Naive thymus-derived CD4-positive, alpha-beta T cell (primary cell): ENCODE measurements at regions not wholly inside any gene's neighbourhood (a gene's known extent, or its start where the extent isn't known, plus 50 kb on each side); places are given as distances from the start of the nearest gene placed in this dataset.
"Not testable (repeated sequence)": the region's sequence is repeated elsewhere in the genome, so short reads cannot be mapped to it uniquely, and the experiment has no call there.

Experiments used
- ATAC-seq: fragments of 150-1000 bp; cut with Tn5 transposase; 2 replicates; pipeline ENCODE4 v1.10.0; 2021; ENCODE audit warnings: mild to moderate bottlenecking, moderate library complexity
- CTCF ChIA-PET: fragments of 350-600 bp; sonication (Branson Sonifier 250); formaldehyde crosslinking; loops from one replicate; lab custom pipeline; 2021; ENCODE audit warnings: antibody characterized with exemption; lab: Charles Lee
- POLR2A ChIA-PET: fragments of 350-600 bp; sonication (Branson Sonifier 250); formaldehyde crosslinking; loops from one replicate; lab custom pipeline; 2021; ENCODE audit warnings: antibody characterized with exemption, inconsistent platforms; lab: Charles Lee
- DNase-seq, 9 donors: peaks; one replicate each; pipeline versions ENCODE4 v3.0.0 to v3.0.0-alpha.2; 2020 to 2022; ENCODE audit warnings: mixed read lengths in 1 of 9
- H3K27ac ChIP-seq: one replicate; pipeline ENCODE4 v1.7.0; 2013; ENCODE audit warnings: mild to moderate bottlenecking, low read depth, low read length, moderate library complexity
- H3K27me3 ChIP-seq, 2 donors: one replicate each; pipeline ENCODE4 v1.7.0; 2013; ENCODE audit warnings: low read length in 2 of 2, mild to moderate bottlenecking in 2 of 2, moderate library complexity in 2 of 2; ENCODE audit not compliant: control insufficient read depth in 2 of 2, insufficient read depth in 2 of 2
- H3K36me3 ChIP-seq, 3 experiments: 1 replicate in 2 of 3; 2 replicates in 1 of 3; pipeline ENCODE4 v1.7.0; 2013; ENCODE audit warnings: low read length in 3 of 3, mild to moderate bottlenecking in 3 of 3, moderate library complexity in 1 of 3; ENCODE audit not compliant: insufficient read depth in 3 of 3, control insufficient read depth in 2 of 3
- H3K4me1 ChIP-seq, 2 donors: one replicate each; pipeline ENCODE4 v1.7.0; 2013; ENCODE audit warnings: low read length in 2 of 2, mild to moderate bottlenecking in 2 of 2, moderate library complexity in 1 of 2; ENCODE audit not compliant: control insufficient read depth in 2 of 2, insufficient read depth in 2 of 2
- H3K4me3 ChIP-seq: 2 replicates; pipeline ENCODE4 v1.7.0; 2013; ENCODE audit warnings: mild to moderate bottlenecking, low read length
- H3K9me3 ChIP-seq, 3 experiments: 1 replicate in 2 of 3; 2 replicates in 1 of 3; pipeline ENCODE4 v1.7.0; 2013; ENCODE audit warnings: low read length in 3 of 3; ENCODE audit not compliant: control insufficient read depth in 2 of 3
- H3K27ac Mint-ChIP-seq, 9 donors: one replicate each; pipeline ENCODE4 v1.8.0; 2020 to 2022; ENCODE audit warnings: mixed read lengths in 9 of 9, mild to moderate bottlenecking in 8 of 9, moderate library complexity in 5 of 9, inconsistent platforms in 2 of 9
- H3K27me3 Mint-ChIP-seq, 5 donors: one replicate each; pipeline ENCODE4 v1.8.0; 2021 to 2022; ENCODE audit warnings: mixed read lengths in 5 of 5, mild to moderate bottlenecking in 1 of 5
- H3K36me3 Mint-ChIP-seq, 5 donors: one replicate each; pipeline ENCODE4 v1.8.0; 2020 to 2022; ENCODE audit warnings: mixed read lengths in 5 of 5, mild to moderate bottlenecking in 3 of 5, inconsistent platforms in 1 of 5
- H3K4me1 Mint-ChIP-seq, 7 donors: one replicate each; pipeline ENCODE4 v1.8.0; 2020 to 2022; ENCODE audit warnings: mixed read lengths in 7 of 7, mild to moderate bottlenecking in 3 of 7, inconsistent platforms in 1 of 7
- H3K4me3 Mint-ChIP-seq, 10 donors: one replicate each; pipeline ENCODE4 v1.8.0; 2020 to 2022; ENCODE audit warnings: mild to moderate bottlenecking in 10 of 10, mixed read lengths in 10 of 10, moderate library complexity in 6 of 10, inconsistent platforms in 2 of 10
- H3K9me3 Mint-ChIP-seq, 11 donors: one replicate each; pipeline ENCODE4 v1.8.0; 2020 to 2022; ENCODE audit warnings: mixed read lengths in 11 of 11, mild to moderate bottlenecking in 4 of 11, inconsistent platforms in 1 of 11, moderate library complexity in 1 of 11
- intact Hi-C, 2 donors: fragments of 100-400 bp; cut with micrococcal nuclease; formaldehyde crosslinking; loops; one replicate each; pipeline ENCODE4 v1.15.1; 2023

DNA sequence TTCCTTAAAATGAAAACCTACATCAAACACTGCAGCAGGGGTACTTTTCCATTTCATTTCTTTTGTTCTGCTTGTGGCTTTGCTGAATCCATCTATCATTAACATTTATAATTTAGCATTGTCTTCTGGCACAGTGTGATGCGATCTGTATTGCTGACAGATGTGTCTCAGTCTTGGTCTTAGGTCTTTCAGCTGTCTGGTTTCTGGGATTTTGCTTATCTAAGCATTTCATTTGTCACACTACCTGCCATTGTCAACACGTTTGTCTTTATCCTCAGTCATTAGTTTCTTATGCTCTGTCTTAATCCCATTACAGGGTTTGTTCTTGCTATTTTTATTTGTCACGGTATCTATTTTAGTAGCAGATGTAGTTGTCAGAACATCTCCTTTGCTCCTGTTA, 303.1 kb downstream of the IZUMO3 start:
- Mint-ChIP-seq H3K36me3 (no peaks in the 10 kb centered on the region), H3K27ac (no peak overlapping the region), H3K4me3 (no peak overlapping the region), H3K4me1 (no peaks in the 10 kb centered on the region), H3K27me3 (no peaks in the 10 kb centered on the region), H3K9me3 (peaks cover 3 to 56% (median 19%) of the 10 kb centered on the region in 11 donors)
- ChIA-PET CTCF (no interaction called here), POLR2A (no interaction called here)
- Histone ChIP-seq H3K27me3 (no peaks in the 10 kb centered on the region), H3K36me3 (no peaks in the 10 kb centered on the region), H3K27ac (no peak overlapping the region), H3K9me3 (peaks cover 0 to 8% (median 0%) of the 10 kb centered on the region in 3 experiments), H3K4me3 (no peak overlapping the region), H3K4me1 (no peaks in the 10 kb centered on the region)
- ATAC-seq (no peak), DNase-seq (no peak)
- intact Hi-C loops: no loop called here

DNA sequence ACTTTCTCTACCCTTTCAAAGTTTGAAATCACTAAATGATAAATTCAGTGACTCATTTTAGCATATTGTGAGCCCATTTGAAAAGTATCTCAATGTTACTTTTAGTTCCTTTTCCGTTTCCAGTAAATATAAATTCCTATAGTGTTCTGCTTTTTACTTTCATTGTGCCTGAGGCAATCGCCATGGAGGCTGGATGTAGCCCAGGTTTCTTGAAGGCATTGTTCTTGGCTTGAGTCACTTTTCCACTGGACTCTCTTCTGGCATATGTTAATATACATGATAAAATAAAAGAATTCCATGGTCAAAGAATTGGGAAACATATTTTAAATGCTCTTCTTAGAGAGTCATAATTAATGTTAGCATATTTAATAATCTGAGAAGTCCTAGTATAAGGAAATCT, 327.0 kb downstream of the IZUMO3 start:
- Histone ChIP-seq H3K4me1 (no peaks in the 10 kb centered on the region), H3K9me3 (peaks cover 0 to 8% (median 0%) of the 10 kb centered on the region in 3 experiments), H3K36me3 (no peaks in the 10 kb centered on the region), H3K27me3 (no peaks in the 10 kb centered on the region), H3K27ac (no peak overlapping the region), H3K4me3 (no peak overlapping the region)
- H3K9me3 Mint-ChIP-seq: peaks cover 0 to 15% (median 5%) of the 10 kb centered on the region in 11 donors
- CTCF ChIA-PET: no interaction called here
- intact Hi-C loops: no loop called here
- H3K36me3 Mint-ChIP-seq: peaks cover 0 to 4% (median 0%) of the 10 kb centered on the region in 5 donors
- no peaks in the 10 kb centered on the region for H3K4me1 Mint-ChIP-seq
- no peak for DNase-seq
- no peak for ATAC-seq
- no peaks in the 10 kb centered on the region for H3K27me3 Mint-ChIP-seq
- POLR2A ChIA-PET: no interaction called here
- H3K27ac Mint-ChIP-seq: no peak overlapping the region
- no peak overlapping the region for H3K4me3 Mint-ChIP-seq

DNA sequence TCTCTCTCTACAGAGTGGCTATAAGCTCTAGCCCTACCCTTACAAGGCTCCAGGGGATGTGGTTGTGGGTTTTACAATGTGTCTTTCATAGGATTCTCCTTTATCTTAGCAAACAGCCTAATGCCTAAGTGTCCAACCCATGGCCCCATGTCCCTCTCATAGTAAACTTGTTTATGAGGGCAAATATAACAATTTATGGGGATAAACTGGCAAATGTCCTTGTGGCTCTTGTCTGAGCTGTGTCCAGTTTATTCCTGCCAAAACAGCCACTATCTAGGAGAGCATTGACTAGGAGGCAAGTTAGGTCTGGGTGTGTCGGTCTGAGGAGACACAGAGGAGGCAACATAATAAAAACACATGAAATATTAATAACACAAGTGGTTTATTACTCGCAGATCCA, 335.1 kb downstream of the IZUMO3 start:
- no peaks in the 10 kb centered on the region for H3K36me3 Mint-ChIP-seq
- ChIA-PET POLR2A (no interaction called here), CTCF (no interaction called here)
- peaks cover 1 to 33% (median 13%) of the 10 kb centered on the region in 11 donors for H3K9me3 Mint-ChIP-seq
- Histone ChIP-seq H3K4me3 (no peak overlapping the region), H3K9me3 (peaks cover 0 to 5% (median 0%) of the 10 kb centered on the region in 3 experiments), H3K27me3 (no peaks in the 10 kb centered on the region), H3K27ac (no peak overlapping the region), H3K36me3 (no peaks in the 10 kb centered on the region), H3K4me1 (no peaks in the 10 kb centered on the region)
- ATAC-seq: no peak
- H3K4me3 Mint-ChIP-seq: no peak overlapping the region
- H3K27ac Mint-ChIP-seq: no peak overlapping the region
- no peaks in the 10 kb centered on the region for H3K4me1 Mint-ChIP-seq
- H3K27me3 Mint-ChIP-seq: no peaks in the 10 kb centered on the region
- intact Hi-C loops: no loop called here
- no peak for DNase-seq

DNA sequence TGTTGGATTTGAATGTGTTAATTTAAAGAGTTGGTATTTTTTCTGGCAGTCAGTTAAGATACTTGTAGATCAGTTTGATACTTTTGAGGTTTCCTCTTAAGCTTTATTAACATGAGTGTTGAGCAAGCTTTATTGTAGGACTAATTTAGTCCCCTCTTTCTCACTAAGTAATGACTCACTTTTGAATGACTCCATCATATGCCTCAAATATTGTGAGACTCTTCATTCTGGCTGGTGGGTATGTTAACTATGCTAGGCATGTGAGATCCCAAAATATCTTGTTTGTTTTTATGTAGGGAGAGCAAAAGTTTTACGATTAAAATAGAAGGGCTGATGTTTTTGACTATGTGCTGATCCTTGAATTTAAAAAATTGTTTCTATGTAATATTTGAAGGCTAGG, 355.7 kb downstream of the IZUMO3 start:
- ChIA-PET POLR2A (no interaction called here), CTCF (no interaction called here)
- intact Hi-C loops: no loop called here
- H3K27ac ChIP-seq: no peak overlapping the region
- Mint-ChIP-seq H3K36me3 (no peaks in the 10 kb centered on the region), H3K4me1 (no peaks in the 10 kb centered on the region), H3K27ac (no peak overlapping the region), H3K4me3 (no peak overlapping the region), H3K27me3 (no peaks in the 10 kb centered on the region), H3K9me3 (peaks cover 6 to 49% (median 24%) of the 10 kb centered on the region in 11 donors)
- H3K4me1 ChIP-seq: no peaks in the 10 kb centered on the region
- H3K27me3 ChIP-seq: no peaks in the 10 kb centered on the region
- H3K4me3 ChIP-seq: no peak overlapping the region
- DNase-seq: no peak
- no peak for ATAC-seq
- H3K9me3 ChIP-seq: peaks cover 0 to 7% (median 0%) of the 10 kb centered on the region in 3 experiments
- no peaks in the 10 kb centered on the region for H3K36me3 ChIP-seq

DNA sequence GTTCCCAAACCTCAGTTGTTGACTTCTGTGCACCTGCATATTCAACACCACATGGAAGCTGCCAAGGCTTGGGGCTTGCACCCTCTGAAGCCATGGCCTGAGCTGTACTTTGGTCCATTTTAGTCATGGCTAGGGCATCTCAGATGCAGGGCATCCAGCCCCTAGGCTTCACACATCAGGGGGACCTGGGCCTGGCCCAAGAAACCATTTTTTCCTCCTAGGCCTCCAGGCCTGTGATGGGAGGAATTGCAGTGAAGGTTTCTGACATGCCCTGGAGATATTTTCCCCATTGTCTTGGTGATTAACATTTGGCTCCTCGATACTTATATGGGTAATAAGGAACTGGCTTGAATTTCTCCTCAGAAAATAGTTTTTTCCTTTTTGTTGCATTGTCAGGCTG, 354.5 kb upstream of the ELAVL2 start:
- H3K36me3 ChIP-seq, POLR2A ChIA-PET, H3K27me3 ChIP-seq, H3K27me3 Mint-ChIP-seq, intact Hi-C loops, ATAC-seq, H3K4me3 Mint-ChIP-seq, H3K27ac ChIP-seq, H3K4me3 ChIP-seq, CTCF ChIA-PET, H3K36me3 Mint-ChIP-seq, H3K27ac Mint-ChIP-seq, DNase-seq, H3K4me1 ChIP-seq, H3K4me1 Mint-ChIP-seq: not testable (repeated sequence)
- peaks cover 0 to 15% (median 0%) of the 10 kb centered on the region in 3 experiments for H3K9me3 ChIP-seq
- peaks cover 6 to 77% (median 29%) of the 10 kb centered on the region in 11 donors for H3K9me3 Mint-ChIP-seq

DNA sequence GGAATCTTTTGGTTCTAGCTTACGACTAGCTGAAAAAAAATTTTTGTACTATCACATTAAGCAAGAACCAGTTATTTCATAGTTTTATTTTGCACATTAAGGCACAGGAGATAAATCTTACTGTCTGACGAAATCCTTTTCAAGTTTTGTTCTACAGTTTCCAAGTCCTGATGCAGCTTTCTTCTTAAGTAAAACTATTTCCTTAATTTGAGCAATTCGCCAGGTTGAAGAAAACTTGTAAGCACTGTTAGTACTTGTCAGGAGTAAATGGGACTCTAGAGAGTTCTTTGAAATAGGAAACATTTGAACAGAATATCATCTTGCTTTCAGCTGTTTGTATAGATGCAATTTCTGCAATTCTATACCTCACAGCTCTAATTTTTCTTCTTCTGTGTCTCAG, 318.8 kb upstream of the ELAVL2 start:
- H3K4me3 Mint-ChIP-seq: no peak overlapping the region
- no peak overlapping the region for H3K27ac Mint-ChIP-seq
- no peak for DNase-seq
- no peaks in the 10 kb centered on the region for H3K4me1 Mint-ChIP-seq
- H3K9me3 ChIP-seq: no peaks in the 10 kb centered on the region
- H3K27ac ChIP-seq: no peak overlapping the region
- no peaks in the 10 kb centered on the region for H3K36me3 Mint-ChIP-seq
- intact Hi-C loops: no loop called here
- H3K36me3 ChIP-seq: no peaks in the 10 kb centered on the region
- H3K4me1 ChIP-seq: no peaks in the 10 kb centered on the region
- ChIA-PET CTCF (no interaction called here), POLR2A (no interaction called here)
- no peak overlapping the region for H3K4me3 ChIP-seq
- H3K27me3 Mint-ChIP-seq: no peaks in the 10 kb centered on the region
- peaks cover 0 to 15% (median 4%) of the 10 kb centered on the region in 11 donors for H3K9me3 Mint-ChIP-seq
- no peak for ATAC-seq
- H3K27me3 ChIP-seq: no peaks in the 10 kb centered on the region

DNA sequence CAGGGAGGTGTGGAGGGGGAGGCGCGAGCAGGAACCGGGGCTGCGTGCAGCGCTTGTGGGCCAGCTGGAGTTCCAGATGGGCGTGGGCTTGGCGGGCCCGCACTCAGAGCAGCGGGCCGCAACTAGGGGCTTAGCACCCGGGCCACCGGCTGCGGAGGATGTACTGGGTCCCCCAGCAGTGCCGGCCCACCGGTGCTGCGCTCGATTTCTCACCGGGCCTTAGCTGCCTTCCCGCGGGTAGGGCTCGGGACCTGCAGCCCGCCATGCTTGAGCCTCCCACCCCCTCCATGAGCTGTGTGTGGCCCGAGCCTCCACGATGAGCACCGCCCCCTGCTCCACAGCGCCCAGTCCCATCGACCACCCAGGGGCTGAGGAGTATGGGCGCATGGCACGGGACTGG, 309.0 kb upstream of the ELAVL2 start:
- H3K27me3 ChIP-seq, CTCF ChIA-PET, ATAC-seq, intact Hi-C loops, H3K27ac Mint-ChIP-seq, H3K4me1 Mint-ChIP-seq, POLR2A ChIA-PET, DNase-seq, H3K27ac ChIP-seq, H3K4me3 ChIP-seq, H3K9me3 ChIP-seq, H3K36me3 ChIP-seq, H3K36me3 Mint-ChIP-seq, H3K27me3 Mint-ChIP-seq, H3K4me3 Mint-ChIP-seq, H3K4me1 ChIP-seq: not testable (repeated sequence)
- H3K9me3 Mint-ChIP-seq: peaks cover 0 to 13% (median 7%) of the 10 kb centered on the region in 11 donors
